ENCODE measurements at regions not wholly inside any gene's neighbourhood (a gene's known extent, or its start where the extent isn't known, plus 50 kb on each side); places are given as distances from the start of the nearest gene placed in this dataset.

DNA sequence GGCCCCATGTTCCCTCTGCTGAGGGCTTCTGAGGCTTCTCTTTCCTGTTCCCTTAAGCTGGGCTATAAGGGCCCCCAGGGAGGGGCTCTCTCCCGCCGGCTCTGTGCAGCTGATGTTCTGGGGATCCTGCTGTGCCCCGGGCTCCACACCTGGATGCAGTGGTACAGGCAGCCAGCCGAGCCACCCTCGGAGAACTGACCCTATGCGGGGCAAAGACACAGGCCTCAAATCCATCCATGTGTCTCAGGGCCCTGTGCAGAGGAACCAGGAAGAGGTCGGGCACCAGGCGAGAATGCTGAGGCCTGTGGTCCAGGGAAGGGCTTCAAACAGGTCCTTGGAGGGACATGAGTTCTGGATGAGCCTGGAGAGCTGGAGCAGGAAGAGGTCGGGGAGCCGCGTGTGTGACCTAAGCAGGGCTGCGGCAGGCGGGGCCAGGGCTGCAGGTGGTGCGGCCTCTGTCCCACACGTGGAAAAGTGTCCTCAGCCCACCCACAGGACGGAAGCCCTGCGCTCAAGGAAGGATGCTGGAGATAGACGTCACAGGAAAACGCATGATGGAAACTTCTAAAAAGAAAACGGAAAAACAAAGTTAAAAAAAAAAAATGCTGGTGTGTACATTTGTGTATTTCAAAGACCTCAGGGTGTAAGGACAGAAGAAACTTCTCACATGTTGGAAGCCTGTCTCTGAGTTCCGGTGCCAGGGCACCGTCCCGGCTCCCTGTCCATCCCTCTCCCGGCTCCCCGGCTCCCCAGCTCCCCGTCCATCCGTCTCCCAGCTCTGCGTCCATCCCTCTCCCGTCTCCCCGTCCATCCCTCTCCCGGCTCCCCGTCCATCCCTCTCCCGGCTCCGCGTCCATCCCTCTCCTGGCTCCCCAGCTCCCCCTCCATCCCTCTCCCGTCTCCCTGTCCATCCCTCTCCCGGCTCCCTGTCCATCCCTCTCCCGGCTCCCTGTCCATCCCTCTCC lies 1149.2 kb downstream of the BRD1 start:
- FAIRE-seq: no peak
- no peak for ATAC-seq
- no peaks in the 10 kb centered on the region for H4K20me1 ChIP-seq (ENCODE audit: insufficient read depth, low read length)
- in situ Hi-C loops (cut with HindIII; ENCODE audit: extremely low pct_ligation_motif_present, low pct_unique_long_range_greater_than_20kb) (no loop called here), intact Hi-C loops (cut with micrococcal nuclease; ENCODE audit: unreplicated experiment) (no loop called here)
- no peak overlapping the region for H3K4me2 ChIP-seq (ENCODE audit: low read depth, low read length)
- H3K9ac ChIP-seq (ENCODE audit: insufficient read depth, low read depth, low read length): no peak overlapping the region
- no peaks in the 10 kb centered on the region for H3K36me3 ChIP-seq (replicated peaks in 1 of 2; ENCODE audit: control insufficient read depth in 1 of 2, insufficient read depth in 2 of 2, low read length in 2 of 2)
- H3K79me2 ChIP-seq (ENCODE audit: insufficient read depth, low read length): no peaks in the 10 kb centered on the region
- TF ChIP-seq, protein P1, sequence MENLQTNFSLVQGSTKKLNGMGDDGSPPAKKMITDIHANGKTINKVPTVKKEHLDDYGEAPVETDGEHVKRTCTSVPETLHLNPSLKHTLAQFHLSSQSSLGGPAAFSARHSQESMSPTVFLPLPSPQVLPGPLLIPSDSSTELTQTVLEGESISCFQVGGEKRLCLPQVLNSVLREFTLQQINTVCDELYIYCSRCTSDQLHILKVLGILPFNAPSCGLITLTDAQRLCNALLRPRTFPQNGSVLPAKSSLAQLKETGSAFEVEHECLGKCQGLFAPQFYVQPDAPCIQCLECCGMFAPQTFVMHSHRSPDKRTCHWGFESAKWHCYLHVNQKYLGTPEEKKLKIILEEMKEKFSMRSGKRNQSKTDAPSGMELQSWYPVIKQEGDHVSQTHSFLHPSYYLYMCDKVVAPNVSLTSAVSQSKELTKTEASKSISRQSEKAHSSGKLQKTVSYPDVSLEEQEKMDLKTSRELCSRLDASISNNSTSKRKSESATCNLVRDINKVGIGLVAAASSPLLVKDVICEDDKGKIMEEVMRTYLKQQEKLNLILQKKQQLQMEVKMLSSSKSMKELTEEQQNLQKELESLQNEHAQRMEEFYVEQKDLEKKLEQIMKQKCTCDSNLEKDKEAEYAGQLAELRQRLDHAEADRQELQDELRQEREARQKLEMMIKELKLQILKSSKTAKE (CRISPR knock-in tag; IDR thresholded peaks at IDR 0.05; ENCODE audit: borderline replicate concordance): no peak
- TF ChIP-seq ZNF484 (CRISPR knock-in tag; IDR thresholded peaks at IDR 0.05; ENCODE audit: borderline replicate concordance, low read depth) (no peak), BRCA1 (CRISPR knock-in tag; IDR thresholded peaks at IDR 0.05) (no peak), ZNF136 (CRISPR knock-in tag; IDR thresholded peaks at IDR 0.05; ENCODE audit: low read depth) (no peak), SALL2 (CRISPR knock-in tag; IDR thresholded peaks at IDR 0.05) (no peak), ZNF335 (CRISPR knock-in tag; IDR thresholded peaks at IDR 0.05) (no peak), HOXA9 (CRISPR knock-in tag; IDR thresholded peaks at IDR 0.05; ENCODE audit: borderline replicate concordance) (no peak), ZNF724P (CRISPR knock-in tag; IDR thresholded peaks at IDR 0.05; ENCODE audit: borderline replicate concordance) (no peak)
- TF ChIP-seq, protein P2, sequence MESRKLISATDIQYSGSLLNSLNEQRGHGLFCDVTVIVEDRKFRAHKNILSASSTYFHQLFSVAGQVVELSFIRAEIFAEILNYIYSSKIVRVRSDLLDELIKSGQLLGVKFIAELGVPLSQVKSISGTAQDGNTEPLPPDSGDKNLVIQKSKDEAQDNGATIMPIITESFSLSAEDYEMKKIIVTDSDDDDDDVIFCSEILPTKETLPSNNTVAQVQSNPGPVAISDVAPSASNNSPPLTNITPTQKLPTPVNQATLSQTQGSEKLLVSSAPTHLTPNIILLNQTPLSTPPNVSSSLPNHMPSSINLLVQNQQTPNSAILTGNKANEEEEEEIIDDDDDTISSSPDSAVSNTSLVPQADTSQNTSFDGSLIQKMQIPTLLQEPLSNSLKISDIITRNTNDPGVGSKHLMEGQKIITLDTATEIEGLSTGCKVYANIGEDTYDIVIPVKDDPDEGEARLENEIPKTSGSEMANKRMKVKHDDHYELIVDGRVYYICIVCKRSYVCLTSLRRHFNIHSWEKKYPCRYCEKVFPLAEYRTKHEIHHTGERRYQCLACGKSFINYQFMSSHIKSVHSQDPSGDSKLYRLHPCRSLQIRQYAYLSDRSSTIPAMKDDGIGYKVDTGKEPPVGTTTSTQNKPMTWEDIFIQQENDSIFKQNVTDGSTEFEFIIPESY (CRISPR knock-in tag; IDR thresholded peaks at IDR 0.05): no peak
- TF ChIP-seq, protein P3, sequence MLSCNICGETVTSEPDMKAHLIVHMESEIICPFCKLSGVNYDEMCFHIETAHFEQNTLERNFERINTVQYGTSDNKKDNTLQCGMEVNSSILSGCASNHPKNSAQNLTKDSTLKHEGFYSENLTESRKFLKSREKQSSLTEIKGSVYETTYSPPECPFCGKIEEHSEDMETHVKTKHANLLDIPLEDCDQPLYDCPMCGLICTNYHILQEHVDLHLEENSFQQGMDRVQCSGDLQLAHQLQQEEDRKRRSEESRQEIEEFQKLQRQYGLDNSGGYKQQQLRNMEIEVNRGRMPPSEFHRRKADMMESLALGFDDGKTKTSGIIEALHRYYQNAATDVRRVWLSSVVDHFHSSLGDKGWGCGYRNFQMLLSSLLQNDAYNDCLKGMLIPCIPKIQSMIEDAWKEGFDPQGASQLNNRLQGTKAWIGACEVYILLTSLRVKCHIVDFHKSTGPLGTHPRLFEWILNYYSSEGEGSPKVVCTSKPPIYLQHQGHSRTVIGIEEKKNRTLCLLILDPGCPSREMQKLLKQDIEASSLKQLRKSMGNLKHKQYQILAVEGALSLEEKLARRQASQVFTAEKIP (CRISPR knock-in tag; IDR thresholded peaks at IDR 0.05; ENCODE audit: borderline replicate concordance): no peak
- 65% methylated on average over 34 of the region's 38 CpGs for WGBS (ENCODE audit: low lambda C conversion rate)
- peaks cover 5 to 8% of the 10 kb centered on the region in 2 experiments; a peak in 4 of 5 replicates for H3K27me3 ChIP-seq (ENCODE audit: control insufficient read depth in 1 of 2, insufficient read depth in 2 of 2, low read length in 2 of 2)
- no peak overlapping the region for H2AFZ ChIP-seq (ENCODE audit: low read length)
- H3K4me1 ChIP-seq (ENCODE audit: insufficient read depth, low read length): no peaks in the 10 kb centered on the region
- ChIA-PET CTCF (ENCODE audit: low intra/inter-chr PET ratio, low total read pairs) (no interaction called here), POLR2A (no interaction called here)
- DNase-seq (ENCODE audit: low spot score): no peak
- H3K4me3 ChIP-seq (replicated peaks in 1 of 3; ENCODE audit: insufficient read depth in 1 of 3, low read depth in 2 of 3, low read length in 3 of 3): no peak overlapping the region
- no peak overlapping the region for H3K27ac ChIP-seq (ENCODE audit: extremely low read length, insufficient read depth, low read length)
- BruUV-seq (replicated peaks): no TSS peak
- no peaks in the 10 kb centered on the region for H3K9me3 ChIP-seq (ENCODE audit: low read length)

Data from HepG2 (cell line).